PC-3 (cell line): ENCODE measurements at regions not wholly inside any gene's neighbourhood (a gene's known extent, or its start where the extent isn't known, plus 50 kb on each side); places are given as distances from the start of the nearest gene placed in this dataset.

Experiments
- CTCF ChIP-seq: fragments of 300-600 bp; sonication (generic); conservative IDR thresholded peaks from 2 replicates; pipeline ENCODE4 v1.5.1; 2017; ENCODE audit warnings: antibody characterized with exemption, low read depth, mild to moderate bottlenecking, low read length
- EZH2 ChIP-seq: fragments of 300-600 bp; sonication (generic); IDR thresholded peaks from one replicate; pipeline ENCODE4 v1.6.1; 2017; ENCODE audit warnings: antibody characterized with exemption, mild to moderate bottlenecking, low read length; ENCODE audit not compliant: unreplicated experiment

GRCh38 chr5:50975840-50976239 lies 309.4 kb downstream of the PARP8 start:
- TF ChIP-seq CTCF (no peak), EZH2 (no peak)
